ENCODE measurements at regions not wholly inside any gene's neighbourhood (a gene's known extent, or its start where the extent isn't known, plus 50 kb on each side); places are given as distances from the start of the nearest gene placed in this dataset.

DNA sequence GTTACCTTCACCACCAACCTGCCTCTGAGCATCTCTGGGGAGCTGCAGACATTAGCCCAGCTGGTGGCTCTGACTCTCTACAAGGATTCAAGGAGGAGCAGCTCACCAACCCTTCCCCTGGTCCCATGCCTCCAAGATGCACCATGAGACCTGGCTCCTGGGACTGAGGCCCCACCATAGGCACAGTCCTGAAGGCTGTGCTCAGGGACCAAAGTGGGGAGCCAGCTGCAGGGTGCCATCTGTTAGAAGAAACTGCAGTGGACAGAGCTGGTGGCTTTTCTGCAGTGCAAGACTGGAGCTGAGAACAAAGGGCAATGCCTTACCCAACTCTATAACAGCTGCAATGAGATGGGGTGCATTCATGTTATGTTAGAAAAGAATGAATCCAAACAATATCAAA, 581.6 kb downstream of the TCERG1L start:
- Histone ChIP-seq H2AFZ (ENCODE audit: low read depth, low read length) (no peak overlapping the region), H3K27ac (ENCODE audit: low read length) (no peak overlapping the region), H3K27me3 (ENCODE audit: low read depth, low read length) (no peaks in the 10 kb centered on the region), H3K9me3 (ENCODE audit: insufficient read depth, low read length) (no peaks in the 10 kb centered on the region), H3K4me1 (ENCODE audit: low read length) (no peaks in the 10 kb centered on the region), H3K4me3 (ENCODE audit: low read length) (no peak overlapping the region), H3K36me3 (replicated peaks; ENCODE audit: low read depth, low read length) (no peaks in the 10 kb centered on the region), H3K9ac (ENCODE audit: low read length) (no peak overlapping the region), H4K20me1 (ENCODE audit: insufficient read depth, low read length) (no peaks in the 10 kb centered on the region), H3K4me2 (ENCODE audit: low read length) (no peak overlapping the region), H3K79me2 (ENCODE audit: low read length) (no peaks in the 10 kb centered on the region)
- TF ChIP-seq CTCF (IDR thresholded peaks at IDR 0.05; ENCODE audit: low read depth, low read length) (no peak), EZH2phosphoT487 (IDR thresholded peaks at IDR 0.05; ENCODE audit: low read depth) (no peak)

- Histone ChIP-seq H3K4me2 (ENCODE audit: low read length) (no peak overlapping the region), H2AFZ (ENCODE audit: low read depth, low read length) (no peak overlapping the region), H4K20me1 (ENCODE audit: insufficient read depth, low read length) (no peaks in the 10 kb centered on the region)
These were observed 574.3 kb downstream of the TCERG1L start for GRCh38 chr10:130737186-130737585.

GRCh38 chr10:130737621-130738020, 573.9 kb downstream of the TCERG1L start:
- TF ChIP-seq EZH2phosphoT487 (IDR thresholded peaks at IDR 0.05; ENCODE audit: low read depth): no peak
- TF ChIP-seq CTCF (IDR thresholded peaks at IDR 0.05; ENCODE audit: low read depth, low read length): no peak
- no peaks in the 10 kb centered on the region for H3K9me3 ChIP-seq (ENCODE audit: insufficient read depth, low read length)
- H3K36me3 ChIP-seq (replicated peaks; ENCODE audit: low read depth, low read length): no peaks in the 10 kb centered on the region
- H3K27me3 ChIP-seq (ENCODE audit: low read depth, low read length): no peaks in the 10 kb centered on the region
- no peaks in the 10 kb centered on the region for H3K4me1 ChIP-seq (ENCODE audit: low read length)
- H3K9ac ChIP-seq (ENCODE audit: low read length): no peak overlapping the region
- H2AFZ ChIP-seq (ENCODE audit: low read depth, low read length): no peak overlapping the region
- no peak overlapping the region for H3K4me3 ChIP-seq (ENCODE audit: low read length)
- no peak overlapping the region for H3K4me2 ChIP-seq (ENCODE audit: low read length)
- H3K27ac ChIP-seq (ENCODE audit: low read length): no peak overlapping the region
- H4K20me1 ChIP-seq (ENCODE audit: insufficient read depth, low read length): no peaks in the 10 kb centered on the region
- H3K79me2 ChIP-seq (ENCODE audit: low read length): no peaks in the 10 kb centered on the region

More at GRCh38 chr10:130737186-130737585, 574.3 kb downstream of the TCERG1L start:
- no peaks in the 10 kb centered on the region for H3K79me2 ChIP-seq (ENCODE audit: low read length)
- no peaks in the 10 kb centered on the region for H3K27me3 ChIP-seq (ENCODE audit: low read depth, low read length)
- H3K4me1 ChIP-seq (ENCODE audit: low read length): no peaks in the 10 kb centered on the region
- no peak overlapping the region for H3K27ac ChIP-seq (ENCODE audit: low read length)
- H3K9me3 ChIP-seq (ENCODE audit: insufficient read depth, low read length): no peaks in the 10 kb centered on the region
- H3K36me3 ChIP-seq (replicated peaks; ENCODE audit: low read depth, low read length): no peaks in the 10 kb centered on the region
- no peak overlapping the region for H3K9ac ChIP-seq (ENCODE audit: low read length)
- no peak overlapping the region for H3K4me3 ChIP-seq (ENCODE audit: low read length)
- no peak for TF ChIP-seq CTCF (IDR thresholded peaks at IDR 0.05; ENCODE audit: low read depth, low read length)

DNA sequence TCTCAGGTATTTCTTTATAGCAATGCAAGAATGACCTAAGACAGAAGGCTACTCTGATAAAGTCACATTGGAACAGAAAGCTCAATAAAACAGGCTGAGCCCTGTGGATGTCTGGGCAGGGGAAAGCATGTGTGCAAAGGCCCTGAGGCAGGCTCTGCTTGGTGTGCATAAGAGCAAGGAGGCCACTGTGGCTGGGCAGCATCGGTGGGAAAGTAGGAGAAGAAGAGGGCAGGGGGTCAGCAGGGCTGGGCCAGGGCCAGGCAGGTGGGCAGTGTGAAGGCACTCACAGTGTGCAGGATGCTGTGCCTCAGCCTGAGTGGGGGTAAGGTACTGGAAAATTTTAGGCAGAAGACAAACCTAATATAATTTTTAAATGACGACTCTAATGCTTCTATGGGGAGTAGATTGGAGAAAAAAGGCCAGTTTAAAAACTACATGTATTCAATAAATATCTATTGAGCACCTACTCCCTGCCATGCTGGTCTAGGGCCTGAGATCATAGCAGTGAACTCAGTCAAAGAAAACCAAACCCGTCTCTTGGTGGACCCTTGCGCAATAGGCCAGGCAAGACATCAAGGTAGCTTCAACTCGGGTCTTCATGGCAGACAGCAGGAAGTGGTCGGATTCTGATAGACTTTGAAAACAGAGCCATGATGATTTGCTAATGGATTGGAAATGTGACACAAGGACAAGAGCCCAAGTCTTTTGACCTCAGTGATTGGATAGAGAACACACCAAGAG, 572.3 kb downstream of the TCERG1L start:
- H3K9me3 ChIP-seq (ENCODE audit: insufficient read depth, low read length): no peaks in the 10 kb centered on the region
- no peak overlapping the region for H3K27ac ChIP-seq (ENCODE audit: low read length)
- no peak for TF ChIP-seq EZH2phosphoT487 (IDR thresholded peaks at IDR 0.05; ENCODE audit: low read depth)
- TF ChIP-seq CTCF (IDR thresholded peaks at IDR 0.05; ENCODE audit: low read depth, low read length): no peak

More for the DNA sequence above, 572.3 kb downstream of the TCERG1L start:
- H3K36me3 ChIP-seq (replicated peaks; ENCODE audit: low read depth, low read length): no peaks in the 10 kb centered on the region
- H3K4me1 ChIP-seq (ENCODE audit: low read length): no peaks in the 10 kb centered on the region
- H3K27me3 ChIP-seq (ENCODE audit: low read depth, low read length): no peaks in the 10 kb centered on the region
- no peaks in the 10 kb centered on the region for H3K79me2 ChIP-seq (ENCODE audit: low read length)
- H3K4me2 ChIP-seq (ENCODE audit: low read length): no peak overlapping the region
- no peak overlapping the region for H3K4me3 ChIP-seq (ENCODE audit: low read length)
- H3K9ac ChIP-seq (ENCODE audit: low read length): no peak overlapping the region
- no peak overlapping the region for H2AFZ ChIP-seq (ENCODE audit: low read depth, low read length)
- H4K20me1 ChIP-seq (ENCODE audit: insufficient read depth, low read length): no peaks in the 10 kb centered on the region

Measured in OCI-LY3 (cell line).